A549 (cell line): ENCODE measurements at regions not wholly inside any gene's neighbourhood (a gene's known extent, or its start where the extent isn't known, plus 50 kb on each side); places are given as distances from the start of the nearest gene placed in this dataset.

ENCODE experiments used
- ATAC-seq, 2 experiments: fragments of 200-7000 bp in 1 of 2; fragments of >200 bp in 1 of 2; cut with Nextera tagmentation in 1 of 2; cut with Tn5 transposase in 1 of 2; 3 replicates each; pipeline versions ENCODE4 v1.8.0 to v1.9.1; 2018 to 2020; ENCODE audit warnings: mild to moderate bottlenecking in 1 of 2, moderate library complexity in 1 of 2
- CTCF ChIA-PET: fragments of 300-600 bp; sonication (Branson Sonifier 250); formaldehyde crosslinking; extraction: SDS; loops from one replicate; lab custom pipeline; 2021; ENCODE audit warnings: antibody characterized with exemption, inconsistent platforms; lab: Yijun Ruan, JAX
- POLR2A ChIA-PET: fragments of 350-600 bp; formaldehyde crosslinking; extraction: SDS; loops from one replicate; lab custom pipeline; 2021; ENCODE audit warnings: antibody characterized with exemption, inconsistent platforms; lab: Yijun Ruan, JAX
- DNase-seq, 2 experiments: peaks; one replicate each; pipeline versions ENCODE4 v3.0.0 to v3.0.0-alpha.2; 2011 to 2016; ENCODE audit warnings: low read depth in 1 of 2, low spot score in 1 of 2
- FAIRE-seq: peaks from 2 replicates; lab custom pipeline; 2011; peaks lifted over from hg19 to GRCh38; lab: Jason Lieb, UNC
- H3K27ac ChIP-seq, 2 experiments: fragments of >200 bp; sonication (Bioruptor Twin); formaldehyde crosslinking; 3 replicates each; pipeline ENCODE4 v1.5.1; 2016 to 2017
- H3K4me1 ChIP-seq: fragments of >200 bp; sonication (Bioruptor Twin); formaldehyde crosslinking; 3 replicates; pipeline ENCODE4 v1.6.1; 2016
- H3K4me2 ChIP-seq: fragments of >200 bp; sonication (Bioruptor Twin); formaldehyde crosslinking; 3 replicates; pipeline ENCODE4 v1.6.1; 2016
- H3K4me3 ChIP-seq: fragments of >200 bp; sonication (Bioruptor Twin); formaldehyde crosslinking; 3 replicates; pipeline ENCODE4 v1.5.1; 2016
- H3K9me3 ChIP-seq: fragments of >200 bp; sonication (Bioruptor Twin); formaldehyde crosslinking; 3 replicates; pipeline ENCODE4 v1.6.1; 2016
- CBX8 ChIP-seq: fragments of 200-600 bp; sonication (generic); IDR thresholded peaks from 2 replicates; pipeline ENCODE4 v1.6.1; 2016
- CEBPB ChIP-seq, 2 experiments: fragments of >200 bp in 1 of 2; sonication (Bioruptor Twin) in 1 of 2; formaldehyde crosslinking in 1 of 2; IDR thresholded peaks; 2 replicates each; pipeline ENCODE4 v1.6.1; 2012 to 2016
- EP300 ChIP-seq, 2 experiments: fragments of >200 bp; sonication (Bioruptor Twin); formaldehyde crosslinking; IDR thresholded peaks; 2 replicates in 1 of 2; 3 replicates in 1 of 2; pipeline ENCODE4 v1.6.1; 2016 to 2017
- FOSL2 ChIP-seq, 2 experiments: fragments of 450-650 bp in 1 of 2; fragments of >200 bp in 1 of 2; sonication (Bioruptor Twin) in 1 of 2; formaldehyde crosslinking; IDR thresholded peaks; 2 replicates each; pipeline versions ENCODE4 v1.5.0 to v1.6.1; 2016 to 2020; ENCODE audit warnings: mild to moderate bottlenecking in 1 of 2, moderate library complexity in 1 of 2
- GATA3 ChIP-seq: IDR thresholded peaks from 2 replicates; pipeline ENCODE4 v1.6.1; 2012; ENCODE audit warnings: borderline replicate concordance
- HDAC2 ChIP-seq: fragments of 200-600 bp; sonication (generic); IDR thresholded peaks from 2 replicates; pipeline ENCODE4 v1.6.1; 2016
- HEYL ChIP-seq: fragments of 250-450 bp; sonication (Bioruptor Pico); IDR thresholded peaks from 2 replicates; pipeline ENCODE4 v1.8.0; 2021; ENCODE audit warnings: mild to moderate bottlenecking, moderate library complexity
- HOXB13 ChIP-seq: fragments of 250-450 bp; sonication (Bioruptor Pico); IDR thresholded peaks from 2 replicates; pipeline ENCODE4 v1.5.0; 2020; ENCODE audit warnings: low read depth, mild to moderate bottlenecking, moderate library complexity
- HOXB5 ChIP-seq: fragments of 250-450 bp; sonication (Bioruptor Pico); IDR thresholded peaks from 2 replicates; pipeline ENCODE4 v1.5.0; 2020; ENCODE audit warnings: mild to moderate bottlenecking, moderate library complexity
- KDM1A ChIP-seq: fragments of 200-600 bp; sonication (generic); IDR thresholded peaks from 2 replicates; pipeline ENCODE4 v1.6.1; 2016; ENCODE audit warnings: low read depth, mild to moderate bottlenecking
- MAFK ChIP-seq: fragments of 450-650 bp; IDR thresholded peaks from 2 replicates; pipeline ENCODE4 v1.6.1; 2014; ENCODE audit not compliant: partially characterized antibody
- MYC ChIP-seq: IDR thresholded peaks from 2 replicates; pipeline ENCODE4 v1.6.1; 2012; ENCODE audit warnings: mild to moderate bottlenecking, inconsistent platforms, low read length, improper control_type of control experiment, borderline replicate concordance
- NR3C1 ChIP-seq: fragments of >200 bp; sonication (Bioruptor Twin); formaldehyde crosslinking; IDR thresholded peaks from 3 replicates; pipeline ENCODE4 v1.6.1; 2017
- POLR2A ChIP-seq: IDR thresholded peaks from 2 replicates; pipeline ENCODE4 v1.6.1; 2012; ENCODE audit warnings: mild to moderate bottlenecking, low read length
- POLR2AphosphoS2 ChIP-seq: conservative IDR thresholded peaks from 2 replicates; pipeline ENCODE4 v1.6.1; 2012; ENCODE audit warnings: low read length, improper control_type of control experiment, inconsistent platforms
- RAD21 ChIP-seq, 2 experiments: fragments of >200 bp in 1 of 2; sonication (Bioruptor Twin) in 1 of 2; formaldehyde crosslinking in 1 of 2; IDR thresholded peaks in 1 of 2; conservative IDR thresholded peaks in 1 of 2; 2 replicates in 1 of 2; 3 replicates in 1 of 2; pipeline ENCODE4 v1.6.1; 2012 to 2018; ENCODE audit warnings: inconsistent platforms in 1 of 2
- RCOR1 ChIP-seq: fragments of 150-350 bp; IDR thresholded peaks from 2 replicates; pipeline ENCODE4 v1.6.1; 2014; ENCODE audit warnings: antibody characterized with exemption, low read length, low read depth
- RNF2 ChIP-seq: fragments of 200-600 bp; sonication (generic); IDR thresholded peaks from 2 replicates; pipeline ENCODE4 v1.6.1; 2016; ENCODE audit warnings: low read depth, mild to moderate bottlenecking, antibody characterized with exemption, moderate library complexity, borderline replicate concordance
- TFCP2L1 ChIP-seq: fragments of 250-450 bp; sonication (Bioruptor Pico); IDR thresholded peaks from 2 replicates; pipeline ENCODE4 v1.5.0; 2021; ENCODE audit warnings: mild to moderate bottlenecking
- ZSCAN20 ChIP-seq: fragments of 250-450 bp; sonication (Bioruptor Pico); IDR thresholded peaks from 2 replicates; pipeline ENCODE4 v1.8.0; 2022; ENCODE audit warnings: mild to moderate bottlenecking, moderate library complexity
- WGBS: methylation state at CpG from one replicate; pipeline ENCODE4 v1.1.6; 2017; ENCODE audit errors: missing lambda C conversion rate; 5-methylcytosine and 5-hydroxymethylcytosine counted together
- TF ChIP-seq, protein P1 (sequence below): fragments of 250-450 bp; sonication (Bioruptor Pico); IDR thresholded peaks from 2 replicates; pipeline ENCODE4 v1.5.0; 2020; ENCODE audit warnings: low read depth, mild to moderate bottlenecking, moderate library complexity
- TF ChIP-seq, protein P2 (sequence below): IDR thresholded peaks from 2 replicates; pipeline ENCODE4 v1.6.1; 2012; ENCODE audit warnings: low read depth, borderline replicate concordance
- TF ChIP-seq, protein P3 (sequence below): fragments of 200-600 bp; sonication (generic); IDR thresholded peaks from 2 replicates; pipeline ENCODE4 v1.6.1; 2016; ENCODE audit warnings: antibody characterized with exemption, mild to moderate bottlenecking, moderate library complexity
- TF ChIP-seq, protein P4 (sequence below): fragments of >200 bp; sonication (Bioruptor Twin); formaldehyde crosslinking; IDR thresholded peaks from 3 replicates; pipeline ENCODE4 v1.6.1; 2016
- TF ChIP-seq, protein P5 (sequence below): fragments of 150-350 bp; IDR thresholded peaks from 2 replicates; pipeline ENCODE4 v1.6.1; 2014; ENCODE audit warnings: low read depth, mild to moderate bottlenecking, low read length
- TF ChIP-seq, protein P6 (sequence below): fragments of >200 bp; sonication (Bioruptor Twin); formaldehyde crosslinking; IDR thresholded peaks from 3 replicates; pipeline ENCODE4 v1.5.1; 2016

DNA sequence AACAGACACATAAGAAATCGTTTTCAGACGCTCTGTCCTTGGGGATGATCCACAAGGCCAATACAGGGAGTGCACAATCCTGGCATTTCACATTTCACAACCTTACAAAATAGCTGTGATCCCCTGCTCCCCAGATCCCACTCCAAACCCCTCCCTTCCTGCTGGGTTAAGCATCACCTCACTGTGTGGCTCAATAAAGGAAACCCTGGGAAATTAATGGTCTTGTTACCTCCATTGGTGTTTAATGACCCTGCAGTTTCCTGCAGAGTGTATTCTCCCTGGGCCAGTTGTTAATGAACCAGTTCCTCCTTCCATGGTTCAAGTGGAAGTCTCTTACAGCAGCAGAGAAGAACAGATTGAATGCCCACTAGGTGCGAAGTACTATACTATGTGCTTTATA lies 334.7 kb downstream of the OMA1 start (continued):
- TF ChIP-seq, protein P1, sequence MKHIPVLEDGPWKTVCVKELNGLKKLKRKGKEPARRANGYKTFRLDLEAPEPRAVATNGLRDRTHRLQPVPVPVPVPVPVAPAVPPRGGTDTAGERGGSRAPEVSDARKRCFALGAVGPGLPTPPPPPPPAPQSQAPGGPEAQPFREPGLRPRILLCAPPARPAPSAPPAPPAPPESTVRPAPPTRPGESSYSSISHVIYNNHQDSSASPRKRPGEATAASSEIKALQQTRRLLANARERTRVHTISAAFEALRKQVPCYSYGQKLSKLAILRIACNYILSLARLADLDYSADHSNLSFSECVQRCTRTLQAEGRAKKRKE (CRISPR knock-in tag) = no peak
- no peak for TF ChIP-seq POLR2A
- TF ChIP-seq, protein P2, sequence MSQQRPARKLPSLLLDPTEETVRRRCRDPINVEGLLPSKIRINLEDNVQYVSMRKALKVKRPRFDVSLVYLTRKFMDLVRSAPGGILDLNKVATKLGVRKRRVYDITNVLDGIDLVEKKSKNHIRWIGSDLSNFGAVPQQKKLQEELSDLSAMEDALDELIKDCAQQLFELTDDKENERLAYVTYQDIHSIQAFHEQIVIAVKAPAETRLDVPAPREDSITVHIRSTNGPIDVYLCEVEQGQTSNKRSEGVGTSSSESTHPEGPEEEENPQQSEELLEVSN = no peak
- no peak for TF ChIP-seq RNF2
- TF ChIP-seq MYC = no peak
- TF ChIP-seq NR3C1 = no peak
- no peak for TF ChIP-seq RAD21 (conservative IDR thresholded peaks at IDR 0.05 in 1 of 2, IDR thresholded peaks at IDR 0.05 in 1 of 2)
- TF ChIP-seq ZSCAN20 = no peak
- no peak for TF ChIP-seq RCOR1

DNA sequence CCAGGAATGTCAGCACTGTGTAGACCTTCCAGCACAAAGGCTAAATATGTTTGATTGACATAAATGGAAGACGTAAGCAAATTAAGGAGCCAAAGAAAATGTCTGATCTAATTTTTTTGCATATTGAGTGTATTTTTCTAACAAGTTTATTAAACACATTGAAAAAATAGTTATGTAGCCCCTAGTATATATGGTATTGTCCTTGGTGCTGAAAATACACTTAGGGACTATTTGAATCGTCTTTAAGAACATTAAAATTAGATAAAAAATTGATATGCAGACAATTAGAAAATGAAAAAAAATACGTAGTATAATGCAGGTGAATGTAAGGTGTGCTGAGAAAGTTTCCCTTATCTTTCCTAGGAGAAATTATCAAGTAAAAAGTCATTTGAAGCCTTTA lies 337.0 kb downstream of the OMA1 start:
- no peak overlapping the region for H3K4me3 ChIP-seq
- DNase-seq (no peak), ATAC-seq (no peak), FAIRE-seq (no peak)
- no peaks in the 10 kb centered on the region for H3K4me1 ChIP-seq
- WGBS = 1% methylated on average over 3 of the region's 3 CpGs
- no peaks in the 10 kb centered on the region for H3K9me3 ChIP-seq
- no peak overlapping the region for H3K4me2 ChIP-seq
- H3K27ac ChIP-seq = no peak overlapping the region
- CTCF ChIA-PET = no interaction called here
- TF ChIP-seq POLR2AphosphoS2 (no peak), HEYL (CRISPR knock-in tag) (no peak), CBX8 (no peak), EP300 (IDR thresholded peaks at IDR 0.05) (no peak), RAD21 (conservative IDR thresholded peaks at IDR 0.05 in 1 of 2, IDR thresholded peaks at IDR 0.05 in 1 of 2) (no peak), HDAC2 (no peak)
- TF ChIP-seq, protein P3, sequence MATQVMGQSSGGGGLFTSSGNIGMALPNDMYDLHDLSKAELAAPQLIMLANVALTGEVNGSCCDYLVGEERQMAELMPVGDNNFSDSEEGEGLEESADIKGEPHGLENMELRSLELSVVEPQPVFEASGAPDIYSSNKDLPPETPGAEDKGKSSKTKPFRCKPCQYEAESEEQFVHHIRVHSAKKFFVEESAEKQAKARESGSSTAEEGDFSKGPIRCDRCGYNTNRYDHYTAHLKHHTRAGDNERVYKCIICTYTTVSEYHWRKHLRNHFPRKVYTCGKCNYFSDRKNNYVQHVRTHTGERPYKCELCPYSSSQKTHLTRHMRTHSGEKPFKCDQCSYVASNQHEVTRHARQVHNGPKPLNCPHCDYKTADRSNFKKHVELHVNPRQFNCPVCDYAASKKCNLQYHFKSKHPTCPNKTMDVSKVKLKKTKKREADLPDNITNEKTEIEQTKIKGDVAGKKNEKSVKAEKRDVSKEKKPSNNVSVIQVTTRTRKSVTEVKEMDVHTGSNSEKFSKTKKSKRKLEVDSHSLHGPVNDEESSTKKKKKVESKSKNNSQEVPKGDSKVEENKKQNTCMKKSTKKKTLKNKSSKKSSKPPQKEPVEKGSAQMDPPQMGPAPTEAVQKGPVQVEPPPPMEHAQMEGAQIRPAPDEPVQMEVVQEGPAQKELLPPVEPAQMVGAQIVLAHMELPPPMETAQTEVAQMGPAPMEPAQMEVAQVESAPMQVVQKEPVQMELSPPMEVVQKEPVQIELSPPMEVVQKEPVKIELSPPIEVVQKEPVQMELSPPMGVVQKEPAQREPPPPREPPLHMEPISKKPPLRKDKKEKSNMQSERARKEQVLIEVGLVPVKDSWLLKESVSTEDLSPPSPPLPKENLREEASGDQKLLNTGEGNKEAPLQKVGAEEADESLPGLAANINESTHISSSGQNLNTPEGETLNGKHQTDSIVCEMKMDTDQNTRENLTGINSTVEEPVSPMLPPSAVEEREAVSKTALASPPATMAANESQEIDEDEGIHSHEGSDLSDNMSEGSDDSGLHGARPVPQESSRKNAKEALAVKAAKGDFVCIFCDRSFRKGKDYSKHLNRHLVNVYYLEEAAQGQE = peak; percentile 58; the same call in 1 of the 2 replicates
- TF ChIP-seq, protein P4, sequence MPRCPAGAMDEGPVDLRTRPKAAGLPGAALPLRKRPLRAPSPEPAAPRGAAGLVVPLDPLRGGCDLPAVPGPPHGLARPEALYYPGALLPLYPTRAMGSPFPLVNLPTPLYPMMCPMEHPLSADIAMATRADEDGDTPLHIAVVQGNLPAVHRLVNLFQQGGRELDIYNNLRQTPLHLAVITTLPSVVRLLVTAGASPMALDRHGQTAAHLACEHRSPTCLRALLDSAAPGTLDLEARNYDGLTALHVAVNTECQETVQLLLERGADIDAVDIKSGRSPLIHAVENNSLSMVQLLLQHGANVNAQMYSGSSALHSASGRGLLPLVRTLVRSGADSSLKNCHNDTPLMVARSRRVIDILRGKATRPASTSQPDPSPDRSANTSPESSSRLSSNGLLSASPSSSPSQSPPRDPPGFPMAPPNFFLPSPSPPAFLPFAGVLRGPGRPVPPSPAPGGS = no peak
- POLR2A ChIA-PET = no interaction called here

DNA sequence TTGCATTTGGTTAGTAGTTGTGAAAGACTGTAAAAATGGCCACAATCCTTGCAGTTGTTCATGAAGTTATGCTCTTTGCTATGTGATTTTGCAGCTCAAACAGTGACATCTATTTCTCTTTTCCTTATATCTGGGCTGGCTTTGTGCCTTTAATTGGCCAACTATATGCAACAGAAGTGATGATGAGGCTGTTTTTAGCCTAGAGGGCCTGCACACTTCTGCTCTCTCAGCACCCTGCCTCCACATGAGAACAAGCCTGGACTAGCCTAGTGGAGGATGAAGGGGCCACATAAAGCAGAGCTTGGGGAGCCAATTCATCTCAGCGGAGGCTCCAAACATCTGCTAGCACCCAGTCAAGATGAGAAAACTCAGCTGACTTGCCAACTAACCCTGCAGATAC lies 339.8 kb downstream of the OMA1 start:
- TF ChIP-seq TFCP2L1 (CRISPR knock-in tag) (no peak), RAD21 (conservative IDR thresholded peaks at IDR 0.05 in 1 of 2, IDR thresholded peaks at IDR 0.05 in 1 of 2) (no peak), ZSCAN20 (no peak), GATA3 (no peak), MAFK (no peak), KDM1A (no peak), HOXB5 (no peak), NR3C1 (no peak), EP300 (IDR thresholded peaks at IDR 0.05) (no peak), POLR2AphosphoS2 (no peak), FOSL2 (IDR thresholded peaks at IDR 0.05) (no peak), FOSL2 (CRISPR knock-in tag; IDR thresholded peaks at IDR 0.05) (no peak), RCOR1 (no peak), CEBPB (IDR thresholded peaks at IDR 0.05) (no peak), HOXB13 (no peak), POLR2A (no peak)
- TF ChIP-seq, protein P5, sequence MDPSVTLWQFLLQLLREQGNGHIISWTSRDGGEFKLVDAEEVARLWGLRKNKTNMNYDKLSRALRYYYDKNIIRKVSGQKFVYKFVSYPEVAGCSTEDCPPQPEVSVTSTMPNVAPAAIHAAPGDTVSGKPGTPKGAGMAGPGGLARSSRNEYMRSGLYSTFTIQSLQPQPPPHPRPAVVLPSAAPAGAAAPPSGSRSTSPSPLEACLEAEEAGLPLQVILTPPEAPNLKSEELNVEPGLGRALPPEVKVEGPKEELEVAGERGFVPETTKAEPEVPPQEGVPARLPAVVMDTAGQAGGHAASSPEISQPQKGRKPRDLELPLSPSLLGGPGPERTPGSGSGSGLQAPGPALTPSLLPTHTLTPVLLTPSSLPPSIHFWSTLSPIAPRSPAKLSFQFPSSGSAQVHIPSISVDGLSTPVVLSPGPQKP = no peak
- TF ChIP-seq, protein P6, sequence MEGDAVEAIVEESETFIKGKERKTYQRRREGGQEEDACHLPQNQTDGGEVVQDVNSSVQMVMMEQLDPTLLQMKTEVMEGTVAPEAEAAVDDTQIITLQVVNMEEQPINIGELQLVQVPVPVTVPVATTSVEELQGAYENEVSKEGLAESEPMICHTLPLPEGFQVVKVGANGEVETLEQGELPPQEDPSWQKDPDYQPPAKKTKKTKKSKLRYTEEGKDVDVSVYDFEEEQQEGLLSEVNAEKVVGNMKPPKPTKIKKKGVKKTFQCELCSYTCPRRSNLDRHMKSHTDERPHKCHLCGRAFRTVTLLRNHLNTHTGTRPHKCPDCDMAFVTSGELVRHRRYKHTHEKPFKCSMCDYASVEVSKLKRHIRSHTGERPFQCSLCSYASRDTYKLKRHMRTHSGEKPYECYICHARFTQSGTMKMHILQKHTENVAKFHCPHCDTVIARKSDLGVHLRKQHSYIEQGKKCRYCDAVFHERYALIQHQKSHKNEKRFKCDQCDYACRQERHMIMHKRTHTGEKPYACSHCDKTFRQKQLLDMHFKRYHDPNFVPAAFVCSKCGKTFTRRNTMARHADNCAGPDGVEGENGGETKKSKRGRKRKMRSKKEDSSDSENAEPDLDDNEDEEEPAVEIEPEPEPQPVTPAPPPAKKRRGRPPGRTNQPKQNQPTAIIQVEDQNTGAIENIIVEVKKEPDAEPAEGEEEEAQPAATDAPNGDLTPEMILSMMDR = no peak
- TF ChIP-seq, protein P2 = no peak
- Histone ChIP-seq H3K4me2 (no peak overlapping the region), H3K4me3 (no peak overlapping the region), H3K4me1 (no peaks in the 10 kb centered on the region), H3K27ac (no peak overlapping the region), H3K9me3 (no peaks in the 10 kb centered on the region)
- CTCF ChIA-PET = no interaction called here
- 43% methylated on average over 1 of the region's 1 CpG for WGBS
- POLR2A ChIA-PET = no interaction called here
- ATAC-seq (no peak), FAIRE-seq (no peak), DNase-seq (no peak)
